DOHH2 (cell line): ENCODE measurements at regions not wholly inside any gene's neighbourhood (a gene's known extent, or its start where the extent isn't known, plus 50 kb on each side); places are given as distances from the start of the nearest gene placed in this dataset.

Experiments
- CTCF ChIP-seq: fragments of 200-600 bp; sonication (generic); IDR thresholded peaks from one replicate; pipeline ENCODE4 v1.5.1; 2014; ENCODE audit warnings: antibody characterized with exemption, mild to moderate bottlenecking, low read depth, low read length; ENCODE audit not compliant: poor library complexity, severe bottlenecking
- EZH2phosphoT487 ChIP-seq: fragments of 200-600 bp; sonication (generic); IDR thresholded peaks from 2 replicates; pipeline ENCODE4 v1.6.1; 2017; ENCODE audit warnings: borderline replicate concordance, mild to moderate bottlenecking, antibody characterized with exemption, low read length, moderate library complexity, mixed read lengths

GRCh38 chr4:104146048-104146447 is 348.6 kb downstream of the CXXC4 start:
- no peak for TF ChIP-seq CTCF
- no peak for TF ChIP-seq EZH2phosphoT487
